ENCODE measurements at regions not wholly inside any gene's neighbourhood (a gene's known extent, or its start where the extent isn't known, plus 50 kb on each side); places are given as distances from the start of the nearest gene placed in this dataset.
"Not testable (repeated sequence)": the region's sequence is repeated elsewhere in the genome, so short reads cannot be mapped to it uniquely, and the experiment has no call there.

DNA sequence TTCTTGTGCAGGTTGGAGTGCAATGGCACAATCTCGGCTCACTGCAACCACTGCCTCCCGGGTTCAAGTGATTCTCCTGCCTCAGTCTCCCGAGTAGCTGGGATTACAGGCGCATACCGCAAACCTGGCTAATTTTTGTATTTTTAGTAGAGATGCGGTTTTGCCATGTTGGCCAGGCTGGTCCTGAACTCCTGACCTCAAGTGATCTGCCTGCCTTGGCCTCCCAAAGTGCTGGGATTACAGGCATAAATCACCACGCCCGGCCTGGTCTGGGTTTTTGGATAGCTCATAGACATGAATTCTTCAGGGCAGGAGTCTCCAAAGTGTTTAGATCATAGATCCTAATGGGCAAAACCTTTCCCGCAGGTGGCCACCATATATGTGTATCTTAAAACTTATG is 162.0 kb downstream of the OR4M2 start:
- H3K4me3 ChIP-seq (ENCODE audit: low read depth, low read length); H3K4me1 ChIP-seq (ENCODE audit: control insufficient read depth, insufficient read depth, low read length); H3K27ac ChIP-seq (ENCODE audit: low read depth, low read length); H3K9ac ChIP-seq (ENCODE audit: low read depth, low read length); H3K27me3 ChIP-seq (ENCODE audit: control insufficient read depth, insufficient read depth, low read length); H3K36me3 ChIP-seq (ENCODE audit: control insufficient read depth, insufficient read depth, low read length): not testable (repeated sequence)
- peaks cover 61% of the 10 kb centered on the region for H3K9me3 ChIP-seq (ENCODE audit: control insufficient read depth, insufficient read depth, low read length)

DNA sequence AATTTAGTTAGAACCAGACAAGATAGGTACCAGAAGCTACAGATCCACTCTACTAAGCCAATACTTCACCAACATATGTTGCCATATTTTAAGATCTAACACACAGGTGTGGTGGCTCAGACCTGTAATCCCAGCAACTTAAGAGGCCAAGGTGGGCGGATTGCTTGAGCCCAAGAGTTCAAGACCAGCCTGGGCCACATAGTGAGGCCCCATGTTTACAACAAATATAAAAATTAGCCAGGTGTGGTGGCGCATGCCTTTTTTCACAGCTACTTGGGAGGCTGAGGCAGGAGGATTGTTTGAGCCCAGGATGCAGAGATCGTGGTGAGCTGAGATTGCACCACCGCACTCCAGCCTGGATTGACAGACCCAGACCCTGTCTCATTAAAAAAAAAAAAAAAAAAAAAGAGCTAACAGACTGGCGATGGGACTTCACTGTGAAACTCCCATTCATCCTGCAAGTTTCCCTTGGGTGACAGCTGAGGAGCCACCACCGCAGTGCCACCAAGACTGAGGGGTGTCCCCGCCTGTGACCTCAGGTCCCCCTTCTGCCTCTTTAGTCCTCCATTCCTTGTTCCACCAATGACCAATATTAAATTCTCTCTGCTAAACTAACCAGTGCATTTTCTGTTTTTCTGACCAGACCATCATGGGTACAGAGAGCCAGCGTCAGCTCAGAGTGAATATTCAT is 163.3 kb downstream of the OR4M2 start:
- no peaks in the 10 kb centered on the region for H3K27me3 ChIP-seq (ENCODE audit: control insufficient read depth, insufficient read depth, low read length)
- no peaks in the 10 kb centered on the region for H3K4me1 ChIP-seq (ENCODE audit: control insufficient read depth, insufficient read depth, low read length)
- no peak overlapping the region for H3K9ac ChIP-seq (ENCODE audit: low read depth, low read length)
- no peak overlapping the region for H3K4me3 ChIP-seq (ENCODE audit: low read depth, low read length)
- H3K9me3 ChIP-seq (ENCODE audit: control insufficient read depth, insufficient read depth, low read length) = peaks cover 60% of the 10 kb centered on the region
- no peaks in the 10 kb centered on the region for H3K36me3 ChIP-seq (ENCODE audit: control insufficient read depth, insufficient read depth, low read length)
- H3K27ac ChIP-seq (ENCODE audit: low read depth, low read length) = no peak overlapping the region

DNA sequence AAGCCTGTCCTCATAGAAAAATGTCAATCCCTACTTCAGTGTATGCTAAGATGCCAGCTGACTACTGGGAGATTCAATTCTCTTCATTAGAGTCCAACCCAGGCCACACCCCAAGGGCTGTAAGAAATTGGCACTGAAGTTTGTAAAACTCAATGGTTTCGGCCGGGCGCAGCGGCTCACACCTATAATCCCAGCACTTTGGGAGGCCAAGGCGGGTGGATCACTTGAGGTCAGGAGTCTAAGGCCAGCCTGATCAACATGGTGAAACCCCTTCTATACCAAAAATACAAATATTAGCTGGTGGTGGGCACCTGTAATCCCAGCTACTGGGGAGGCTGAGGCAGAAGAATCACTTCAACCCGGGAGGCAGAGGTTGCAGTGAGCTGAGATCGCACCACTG is 169.2 kb downstream of the OR4M2 start:
- not testable (repeated sequence) for H3K4me3 ChIP-seq (ENCODE audit: low read depth, low read length); H3K27ac ChIP-seq (ENCODE audit: low read depth, low read length); H3K9ac ChIP-seq (ENCODE audit: low read depth, low read length); H3K36me3 ChIP-seq (ENCODE audit: control insufficient read depth, insufficient read depth, low read length); H3K27me3 ChIP-seq (ENCODE audit: control insufficient read depth, insufficient read depth, low read length); H3K4me1 ChIP-seq (ENCODE audit: control insufficient read depth, insufficient read depth, low read length)
- H3K9me3 ChIP-seq (ENCODE audit: control insufficient read depth, insufficient read depth, low read length) = peaks cover 71% of the 10 kb centered on the region

DNA sequence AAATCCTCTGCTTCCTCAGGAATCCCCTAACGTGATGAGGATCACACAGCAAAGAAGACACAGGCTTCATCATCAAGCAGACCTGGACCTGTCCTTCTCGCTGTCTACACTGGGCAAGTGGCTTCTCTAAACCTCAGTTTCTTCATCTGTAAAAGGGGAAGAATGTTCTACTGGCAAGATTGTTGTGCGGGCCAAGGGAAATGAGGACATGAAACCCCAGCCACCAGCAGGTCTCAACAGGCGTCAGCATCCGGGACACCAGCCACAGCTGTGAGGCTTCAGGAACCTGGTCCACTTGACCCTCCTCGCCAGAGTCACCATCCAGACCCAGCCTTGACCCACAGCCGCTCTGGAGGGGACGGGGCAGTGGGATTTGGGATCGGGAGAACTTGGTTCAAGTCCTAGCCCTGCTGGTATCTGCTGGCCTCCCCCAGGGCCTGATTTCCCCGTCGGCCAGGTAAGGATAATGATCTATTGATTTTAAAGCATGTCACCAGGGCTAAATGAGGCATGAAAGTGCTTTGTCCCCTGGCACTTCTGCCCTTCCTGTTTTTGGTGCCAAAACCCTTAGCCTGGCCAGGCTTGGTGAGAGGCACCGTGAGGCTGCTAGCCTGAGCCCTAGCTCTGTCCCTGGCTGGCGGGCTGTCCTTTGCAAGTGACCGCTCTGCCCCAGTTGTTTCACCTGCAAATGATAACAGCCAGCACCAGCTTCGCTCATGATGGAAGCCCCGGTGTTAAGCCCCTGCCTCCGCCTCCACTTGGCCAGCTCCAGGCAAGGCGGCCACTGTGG is 170.4 kb downstream of the OR4M2 start:
- not testable (repeated sequence) for H3K27me3 ChIP-seq (ENCODE audit: control insufficient read depth, insufficient read depth, low read length); H3K36me3 ChIP-seq (ENCODE audit: control insufficient read depth, insufficient read depth, low read length)
- H3K9me3 ChIP-seq (ENCODE audit: control insufficient read depth, insufficient read depth, low read length) = peaks cover 74% of the 10 kb centered on the region

DNA sequence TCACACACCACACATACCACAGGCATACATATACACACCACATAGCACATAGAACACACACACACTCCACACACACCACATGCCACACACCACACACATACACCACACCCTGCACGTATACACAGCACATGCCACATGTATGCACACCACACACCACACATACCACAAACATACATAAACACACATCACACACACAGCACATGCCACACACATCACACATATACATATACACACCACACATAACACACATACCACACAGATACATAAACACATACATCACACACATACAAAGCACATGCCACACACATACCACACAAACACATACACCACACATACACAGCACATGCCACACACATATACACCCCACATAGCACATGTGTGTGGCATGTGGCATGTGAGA is 171.1 kb downstream of the OR4M2 start:
- Histone ChIP-seq H3K9ac (ENCODE audit: low read depth, low read length) (no peak overlapping the region), H3K4me1 (ENCODE audit: control insufficient read depth, insufficient read depth, low read length) (no peaks in the 10 kb centered on the region), H3K36me3 (ENCODE audit: control insufficient read depth, insufficient read depth, low read length) (no peaks in the 10 kb centered on the region), H3K27ac (ENCODE audit: low read depth, low read length) (no peak overlapping the region), H3K9me3 (ENCODE audit: control insufficient read depth, insufficient read depth, low read length) (peaks cover 70% of the 10 kb centered on the region), H3K4me3 (ENCODE audit: low read depth, low read length) (no peak overlapping the region), H3K27me3 (ENCODE audit: control insufficient read depth, insufficient read depth, low read length) (no peaks in the 10 kb centered on the region)

More for the DNA sequence above, 170.4 kb downstream of the OR4M2 start:
- H3K9ac ChIP-seq (ENCODE audit: low read depth, low read length); H3K4me1 ChIP-seq (ENCODE audit: control insufficient read depth, insufficient read depth, low read length); H3K4me3 ChIP-seq (ENCODE audit: low read depth, low read length); H3K27ac ChIP-seq (ENCODE audit: low read depth, low read length): not testable (repeated sequence)

DNA sequence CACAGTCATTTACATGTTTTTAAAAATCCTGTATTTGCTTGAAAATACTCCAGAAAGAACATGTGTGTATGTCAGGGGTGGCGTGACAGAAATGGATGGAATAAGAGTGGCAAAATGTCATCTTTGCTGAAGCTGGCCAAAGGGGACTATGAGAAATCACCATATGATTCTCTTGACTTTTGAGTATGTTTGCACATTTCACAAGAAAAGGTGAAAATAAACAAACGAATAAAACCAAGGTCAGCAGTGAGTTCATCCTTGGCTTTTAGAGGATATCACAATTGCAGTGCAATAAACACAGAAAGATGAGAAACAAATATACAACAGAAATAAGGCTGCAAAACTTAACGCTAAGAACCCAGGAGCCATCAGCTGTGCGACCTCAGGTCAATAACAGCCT is 171.7 kb downstream of the OR4M2 start:
- peaks cover 71% of the 10 kb centered on the region for H3K9me3 ChIP-seq (ENCODE audit: control insufficient read depth, insufficient read depth, low read length)
- not testable (repeated sequence) for H3K4me1 ChIP-seq (ENCODE audit: control insufficient read depth, insufficient read depth, low read length); H3K4me3 ChIP-seq (ENCODE audit: low read depth, low read length); H3K36me3 ChIP-seq (ENCODE audit: control insufficient read depth, insufficient read depth, low read length); H3K27me3 ChIP-seq (ENCODE audit: control insufficient read depth, insufficient read depth, low read length); H3K9ac ChIP-seq (ENCODE audit: low read depth, low read length); H3K27ac ChIP-seq (ENCODE audit: low read depth, low read length)

DNA sequence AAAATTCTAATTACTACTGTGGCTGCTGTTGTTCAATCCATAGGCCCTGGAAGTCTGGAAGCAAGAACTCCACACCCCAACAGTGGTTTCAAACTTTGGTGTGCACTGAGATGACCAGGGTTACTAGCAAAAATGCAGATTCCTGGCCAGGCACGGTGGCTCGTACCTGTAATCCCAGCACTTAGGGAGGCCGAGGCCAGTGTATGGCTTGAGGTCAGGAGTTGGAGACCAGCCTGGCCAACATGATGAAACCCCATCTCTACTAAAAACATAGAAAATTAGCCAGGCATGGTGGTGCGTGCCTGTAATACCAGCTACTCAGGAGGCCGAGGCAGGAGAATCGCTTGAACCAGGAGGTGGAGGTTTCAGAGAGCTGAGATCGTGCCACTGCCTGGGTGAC is 172.2 kb downstream of the OR4M2 start:
- H3K4me1 ChIP-seq (ENCODE audit: control insufficient read depth, insufficient read depth, low read length); H3K36me3 ChIP-seq (ENCODE audit: control insufficient read depth, insufficient read depth, low read length); H3K9ac ChIP-seq (ENCODE audit: low read depth, low read length); H3K27me3 ChIP-seq (ENCODE audit: control insufficient read depth, insufficient read depth, low read length); H3K4me3 ChIP-seq (ENCODE audit: low read depth, low read length); H3K27ac ChIP-seq (ENCODE audit: low read depth, low read length): not testable (repeated sequence)
- peaks cover 70% of the 10 kb centered on the region for H3K9me3 ChIP-seq (ENCODE audit: control insufficient read depth, insufficient read depth, low read length)

DNA sequence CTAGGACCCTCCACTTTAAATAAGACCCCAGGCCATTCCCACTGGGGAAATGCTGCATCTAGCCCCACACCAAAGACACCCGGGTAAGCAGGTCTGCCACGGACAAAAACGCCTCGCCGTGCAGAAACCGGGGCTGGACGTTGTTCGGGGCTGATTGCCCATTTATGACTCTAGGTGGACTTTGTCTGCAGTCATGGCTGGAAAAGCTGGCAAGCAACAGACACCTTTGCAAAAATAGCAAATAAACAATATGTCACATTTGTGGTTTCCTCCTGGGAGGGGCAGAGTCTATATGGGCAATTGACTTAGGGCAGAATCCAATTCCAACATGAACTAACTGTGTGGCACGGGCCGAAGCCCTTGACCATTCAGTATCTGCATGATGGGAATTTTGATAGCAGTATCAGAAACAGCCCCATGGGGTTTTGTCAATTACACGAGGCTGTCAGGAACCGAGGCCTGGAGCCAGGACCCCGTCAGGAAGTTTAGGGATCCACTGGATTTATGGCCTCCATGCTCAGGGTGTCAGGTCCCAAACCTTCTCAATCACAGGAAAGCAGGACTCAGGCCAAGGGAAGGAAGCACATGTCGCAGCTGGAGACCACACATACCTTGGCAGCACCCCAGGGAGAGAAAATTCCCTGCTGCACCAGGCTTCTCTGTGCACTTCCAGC is 172.8 kb downstream of the OR4M2 start:
- H3K36me3 ChIP-seq (ENCODE audit: control insufficient read depth, insufficient read depth, low read length); H3K27me3 ChIP-seq (ENCODE audit: control insufficient read depth, insufficient read depth, low read length); H3K27ac ChIP-seq (ENCODE audit: low read depth, low read length); H3K4me1 ChIP-seq (ENCODE audit: control insufficient read depth, insufficient read depth, low read length); H3K4me3 ChIP-seq (ENCODE audit: low read depth, low read length); H3K9ac ChIP-seq (ENCODE audit: low read depth, low read length): not testable (repeated sequence)
- H3K9me3 ChIP-seq (ENCODE audit: control insufficient read depth, insufficient read depth, low read length) = peaks cover 64% of the 10 kb centered on the region

DNA sequence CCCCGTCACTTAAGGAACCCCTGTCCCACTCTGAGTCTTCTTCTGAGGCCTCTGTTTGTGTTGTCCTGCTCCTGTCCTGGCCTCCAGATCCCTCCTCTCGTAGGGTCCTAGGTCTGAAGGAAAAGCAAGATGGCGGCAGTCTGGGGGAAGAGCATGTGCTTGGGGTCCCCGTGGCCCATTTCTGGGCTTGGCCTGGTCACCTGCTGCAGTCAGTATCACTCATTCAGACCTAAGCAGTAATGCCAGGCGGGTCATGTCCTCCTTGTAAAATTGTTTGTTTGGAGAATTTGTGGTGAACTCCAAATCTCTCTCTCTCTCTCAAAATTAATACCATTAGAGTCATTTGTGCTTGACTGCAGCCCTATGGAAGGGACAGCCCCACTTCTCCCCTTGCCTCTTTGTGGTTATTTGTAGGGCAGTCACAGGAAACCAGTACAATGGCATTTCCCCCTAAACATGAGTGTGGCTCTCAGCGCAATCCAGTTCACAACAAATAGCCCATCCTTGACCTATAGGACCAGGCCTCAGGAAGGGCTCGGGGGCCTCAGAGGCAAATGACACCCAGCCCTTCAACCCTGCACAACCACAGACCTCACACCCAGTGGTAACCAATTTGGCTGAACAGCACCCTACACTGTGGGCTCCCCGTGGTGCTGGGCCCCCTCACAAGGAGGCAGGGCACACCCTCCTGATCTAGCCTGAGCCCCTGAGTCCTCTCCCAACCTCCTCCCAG is 173.5 kb downstream of the OR4M2 start:
- Histone ChIP-seq H3K4me3 (ENCODE audit: low read depth, low read length) (no peak overlapping the region), H3K27ac (ENCODE audit: low read depth, low read length) (no peak overlapping the region), H3K9ac (ENCODE audit: low read depth, low read length) (no peak overlapping the region), H3K4me1 (ENCODE audit: control insufficient read depth, insufficient read depth, low read length) (no peaks in the 10 kb centered on the region), H3K27me3 (ENCODE audit: control insufficient read depth, insufficient read depth, low read length) (no peaks in the 10 kb centered on the region), H3K36me3 (ENCODE audit: control insufficient read depth, insufficient read depth, low read length) (no peaks in the 10 kb centered on the region), H3K9me3 (ENCODE audit: control insufficient read depth, insufficient read depth, low read length) (peaks cover 60% of the 10 kb centered on the region)

DNA sequence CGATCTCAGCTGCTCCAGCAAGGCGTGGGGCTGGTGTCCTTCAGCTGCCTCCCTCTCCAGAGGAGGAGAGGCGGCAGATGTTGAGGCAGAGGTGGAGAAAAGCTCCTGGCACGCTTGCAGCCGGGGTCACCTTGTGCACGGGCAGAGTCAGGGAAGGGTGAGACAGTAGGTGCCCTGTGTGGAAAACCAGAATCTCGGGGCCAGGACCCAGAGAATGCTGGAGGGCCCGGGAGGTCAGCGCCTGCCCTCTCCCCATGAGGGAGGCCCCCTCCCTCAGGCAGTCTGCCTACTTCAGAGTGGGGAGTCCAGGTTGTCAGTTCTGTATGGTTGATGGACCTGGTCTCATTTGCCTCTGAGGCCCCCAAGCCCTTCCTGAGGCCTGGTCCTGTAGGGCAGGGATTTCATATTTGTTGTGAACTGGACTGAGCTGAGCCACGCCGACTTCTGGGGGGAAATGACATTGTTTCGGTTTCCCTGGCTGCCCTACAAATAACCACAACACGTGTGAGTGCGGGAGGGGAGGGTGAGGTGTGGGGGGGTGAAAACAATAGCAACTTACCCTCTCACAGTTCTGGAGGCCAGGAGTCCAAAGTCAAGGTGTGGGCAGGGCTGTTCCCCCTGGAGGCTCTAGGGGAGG is 174.2 kb downstream of the OR4M2 start:
- H3K9me3 ChIP-seq (ENCODE audit: control insufficient read depth, insufficient read depth, low read length) = peaks cover 58% of the 10 kb centered on the region
- H3K27me3 ChIP-seq (ENCODE audit: control insufficient read depth, insufficient read depth, low read length) = not testable (repeated sequence)

More for the DNA sequence above, 174.2 kb downstream of the OR4M2 start:
- H3K36me3 ChIP-seq (ENCODE audit: control insufficient read depth, insufficient read depth, low read length); H3K4me1 ChIP-seq (ENCODE audit: control insufficient read depth, insufficient read depth, low read length); H3K9ac ChIP-seq (ENCODE audit: low read depth, low read length); H3K4me3 ChIP-seq (ENCODE audit: low read depth, low read length); H3K27ac ChIP-seq (ENCODE audit: low read depth, low read length): not testable (repeated sequence)
